ENCODE measurements at regions not wholly inside any gene's neighbourhood (a gene's known extent, or its start where the extent isn't known, plus 50 kb on each side); places are given as distances from the start of the nearest gene placed in this dataset.

- TF ChIP-seq CTCF (IDR thresholded peaks at IDR 0.05; ENCODE audit: insufficient read depth, low read length, poor library complexity, severe bottlenecking) (no peak), EZH2phosphoT487 (conservative IDR thresholded peaks at IDR 0.05; ENCODE audit: low read length) (no peak)
Observed at GRCh38 chr9:82584349-82584863, 478.5 kb downstream of the RASEF start.
